NCI-H2171 treated with DMSO at 0.1 percent for 48 hours (cell line): ENCODE measurements at regions not wholly inside any gene's neighbourhood (a gene's known extent, or its start where the extent isn't known, plus 50 kb on each side); places are given as distances from the start of the nearest gene placed in this dataset.
"Not testable (repeated sequence)": the region's sequence is repeated elsewhere in the genome, so short reads cannot be mapped to it uniquely, and the experiment has no call there.

Experiments
- DNase-seq: peaks from one replicate; lab custom pipeline; 2025; lab: John Stamatoyannopoulos, UW

- no peak for DNase-seq
Observed at GRCh38 chr1:81738875-81739274, 61.9 kb upstream of the ADGRL2 start.

GRCh38 chr1:81733480-81733879, 67.3 kb upstream of the ADGRL2 start:
- no peak for DNase-seq

- no peak for DNase-seq
Observed at GRCh38 chr1:81731989-81732388, 68.7 kb upstream of the ADGRL2 start.

GRCh38 chr1:81730881-81731280, 69.9 kb upstream of the ADGRL2 start:
- DNase-seq, result no peak

- DNase-seq, result not testable (repeated sequence)
Observed at GRCh38 chr1:81730299-81730698, 70.4 kb upstream of the ADGRL2 start.

- DNase-seq, result no peak
Observed at GRCh38 chr1:81729818-81730217, 70.9 kb upstream of the ADGRL2 start.

- DNase-seq, result no peak
Observed at GRCh38 chr1:81729239-81729638, 71.5 kb upstream of the ADGRL2 start.

- no peak for DNase-seq
Observed at GRCh38 chr1:81725823-81726222, 74.9 kb upstream of the ADGRL2 start.

GRCh38 chr1:81722631-81723328, 78.0 kb upstream of the ADGRL2 start:
- not testable (repeated sequence) for DNase-seq

GRCh38 chr1:81720256-81720655, 80.5 kb upstream of the ADGRL2 start:
- DNase-seq, result not testable (repeated sequence)

- no peak for DNase-seq
Observed at GRCh38 chr1:81717230-81717629, 83.5 kb upstream of the ADGRL2 start.

GRCh38 chr1:81715391-81715790, 85.3 kb upstream of the ADGRL2 start:
- DNase-seq, result no peak

GRCh38 chr1:81714636-81715035, 86.1 kb upstream of the ADGRL2 start:
- no peak for DNase-seq

GRCh38 chr1:81712425-81712824, 88.3 kb upstream of the ADGRL2 start:
- DNase-seq, result no peak

- no peak for DNase-seq
Observed at GRCh38 chr1:81710857-81711256, 89.9 kb upstream of the ADGRL2 start.

GRCh38 chr1:81708250-81708649, 92.5 kb upstream of the ADGRL2 start:
- DNase-seq, result no peak

- DNase-seq, result no peak
Observed at GRCh38 chr1:81706650-81707435, 93.9 kb upstream of the ADGRL2 start.

- DNase-seq, result no peak
Observed at GRCh38 chr1:81703756-81704463, 96.8 kb upstream of the ADGRL2 start.

- no peak for DNase-seq
Observed at GRCh38 chr1:81703391-81703755, 97.4 kb upstream of the ADGRL2 start.

GRCh38 chr1:81702903-81703302, 97.8 kb upstream of the ADGRL2 start:
- no peak for DNase-seq

- no peak for DNase-seq
Observed at GRCh38 chr1:81702079-81702715, 98.5 kb upstream of the ADGRL2 start.

GRCh38 chr1:81700728-81701470, 99.8 kb upstream of the ADGRL2 start:
- no peak for DNase-seq
